ENCODE measurements at regions not wholly inside any gene's neighbourhood (a gene's known extent, or its start where the extent isn't known, plus 50 kb on each side); places are given as distances from the start of the nearest gene placed in this dataset.
"Not testable (repeated sequence)": the region's sequence is repeated elsewhere in the genome, so short reads cannot be mapped to it uniquely, and the experiment has no call there.

GRCh38 chr13:48583859-48584311 is 51.0 kb upstream of the RCBTB2 start:
- no peak for DNase-seq (ENCODE audit: extremely low read depth in 1 of 11, low read depth in 9 of 11, low spot score in 4 of 11)

GRCh38 chr13:48585456-48585840 is 52.6 kb upstream of the RCBTB2 start:
- DNase-seq (ENCODE audit: extremely low read depth in 1 of 11, low read depth in 9 of 11, low spot score in 4 of 11) = peak in 1 of 11 donors; percentile 43

GRCh38 chr13:48586591-48587103 is 53.8 kb upstream of the RCBTB2 start:
- no peak for DNase-seq (ENCODE audit: extremely low read depth in 1 of 11, low read depth in 9 of 11, low spot score in 4 of 11)

DNA sequence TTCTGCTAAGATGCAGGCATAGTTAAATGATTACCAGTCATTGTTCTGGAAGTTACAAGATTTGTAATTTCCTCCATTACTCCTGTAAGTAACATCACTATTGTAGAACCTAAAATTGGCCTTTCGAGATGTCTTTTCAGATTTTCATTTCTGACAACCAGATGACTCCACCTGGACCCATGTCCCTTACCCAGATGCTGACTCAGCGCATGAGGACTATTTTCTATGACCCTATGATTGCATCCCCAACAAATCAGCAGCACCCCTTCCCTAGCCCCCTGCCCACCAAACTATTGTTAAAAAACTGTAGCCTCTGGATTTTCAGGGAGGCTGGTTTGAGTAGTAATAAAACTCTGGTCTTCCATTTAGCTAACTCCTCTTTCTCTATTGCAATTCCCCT is 55.2 kb upstream of the RCBTB2 start:
- DNase-seq (ENCODE audit: extremely low read depth in 1 of 11, low read depth in 9 of 11, low spot score in 4 of 11) = no peak

GRCh38 chr13:48590141-48590901 is 57.4 kb upstream of the RCBTB2 start:
- no peak for DNase-seq (ENCODE audit: extremely low read depth in 1 of 11, low read depth in 9 of 11, low spot score in 4 of 11)

GRCh38 chr13:48591124-48591872 is 58.4 kb upstream of the RCBTB2 start:
- not testable (repeated sequence) for DNase-seq (ENCODE audit: extremely low read depth in 1 of 11, low read depth in 9 of 11, low spot score in 4 of 11)

GRCh38 chr13:48591889-48592687 is 59.2 kb upstream of the RCBTB2 start:
- no peak for DNase-seq (ENCODE audit: extremely low read depth in 1 of 11, low read depth in 9 of 11, low spot score in 4 of 11)

DNA sequence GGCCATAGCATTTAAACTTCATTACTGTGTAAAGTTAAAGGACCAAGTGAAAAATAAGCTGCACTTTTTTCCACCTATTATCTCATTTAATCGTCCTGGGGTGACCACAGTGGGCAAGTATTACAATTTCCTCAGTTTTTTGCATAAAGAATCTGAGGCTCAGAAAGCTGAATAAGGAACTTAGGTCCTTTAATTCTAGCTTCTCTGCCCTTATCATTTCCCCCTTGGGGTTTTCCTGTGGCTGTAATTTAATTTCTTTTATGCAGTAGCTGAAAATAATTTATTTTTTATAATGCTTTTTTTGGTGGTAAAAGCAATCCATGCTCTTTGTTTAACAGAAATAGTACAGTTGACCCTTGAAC is 59.8 kb upstream of the RCBTB2 start:
- no peak for DNase-seq (ENCODE audit: extremely low read depth in 1 of 11, low read depth in 9 of 11, low spot score in 4 of 11)

- DNase-seq (ENCODE audit: extremely low read depth in 1 of 11, low read depth in 9 of 11, low spot score in 4 of 11) = no peak
These were observed 60.2 kb upstream of the CYSLTR2 start for GRCh38 chr13:48593536-48593935.

DNA sequence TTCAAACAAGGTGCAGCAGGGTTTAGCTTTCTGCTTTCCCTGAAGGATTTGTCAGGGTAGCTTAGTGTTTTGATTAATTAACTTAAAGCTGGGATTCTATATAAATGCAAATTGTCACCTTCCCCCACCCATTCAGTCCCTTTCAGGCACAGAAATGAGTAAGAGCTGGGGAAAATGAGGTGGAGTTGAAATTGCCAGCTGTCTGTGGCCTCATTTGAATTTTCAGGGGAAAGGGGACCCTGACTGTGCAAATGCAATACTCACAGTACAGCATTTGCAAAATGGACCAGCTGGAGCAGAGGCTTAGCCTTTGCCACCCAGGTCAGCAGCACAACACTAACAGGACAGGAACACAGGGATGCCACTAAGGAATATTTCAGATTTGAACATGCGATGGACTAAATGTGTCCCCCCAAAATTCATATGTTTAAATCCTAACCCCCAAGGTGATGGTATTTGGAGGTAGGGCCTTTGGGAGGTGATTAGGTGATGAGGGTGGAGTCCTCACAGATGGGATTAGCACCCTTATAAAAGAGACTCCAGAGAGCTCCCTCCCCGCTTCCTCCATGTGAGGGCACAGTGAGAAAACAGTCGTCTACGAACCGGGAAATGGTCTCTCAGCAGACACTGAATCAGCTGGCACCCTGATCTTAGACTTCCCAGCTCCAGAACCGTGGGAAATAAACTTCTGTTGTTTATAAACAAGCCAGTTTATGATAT is 59.5 kb upstream of the CYSLTR2 start:
- DNase-seq (ENCODE audit: extremely low read depth in 1 of 11, low read depth in 9 of 11, low spot score in 4 of 11) = no peak

DNA sequence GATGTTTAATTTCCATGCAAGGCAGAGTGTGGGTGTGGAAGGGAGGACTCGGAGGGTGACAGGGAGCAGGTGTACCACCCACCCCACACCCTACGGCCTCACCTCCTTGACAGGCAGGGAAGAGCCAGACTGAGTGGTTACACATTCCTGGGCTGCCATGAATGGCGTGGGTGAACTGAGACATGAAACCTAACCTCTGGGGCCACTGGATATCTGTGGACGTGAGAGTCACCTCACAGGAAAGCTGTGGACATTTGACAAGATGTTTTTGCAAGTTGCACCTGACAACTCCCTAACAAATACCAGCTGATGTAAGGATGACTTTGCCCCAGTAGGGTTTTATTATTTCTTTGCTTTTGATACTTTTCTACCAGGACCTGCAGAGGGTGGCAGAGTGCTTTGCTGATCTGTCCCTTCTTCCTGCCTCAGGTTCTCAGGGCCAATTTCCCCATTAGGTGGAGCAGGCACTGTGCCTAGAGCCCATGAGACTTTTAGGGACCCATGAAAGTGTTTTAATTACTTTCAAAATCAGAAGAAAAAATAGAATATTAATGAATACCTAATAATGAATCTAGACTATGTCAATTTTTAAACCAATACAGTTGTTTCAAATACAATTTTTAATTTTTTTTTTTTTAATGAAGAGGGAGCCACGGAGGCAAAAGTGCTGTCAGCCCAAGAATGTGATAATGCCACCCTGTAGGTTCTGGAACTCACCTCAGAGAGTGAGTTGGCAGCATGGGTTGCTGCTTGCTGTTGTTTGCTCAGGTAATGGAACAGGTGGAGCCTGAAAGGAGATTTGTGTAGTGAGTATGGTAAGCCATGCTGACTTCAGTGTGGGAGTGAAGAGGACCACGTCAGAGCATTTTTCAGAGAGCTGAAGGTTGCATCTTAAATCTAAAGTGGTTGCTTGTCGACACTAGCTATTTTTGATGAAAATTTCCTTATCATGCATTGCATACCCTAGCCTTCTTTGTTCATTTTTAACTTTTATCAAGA is 58.0 kb upstream of the CYSLTR2 start:
- DNase-seq (ENCODE audit: extremely low read depth in 1 of 11, low read depth in 9 of 11, low spot score in 4 of 11) = peak in 3 of 11 donors; percentile 57 to 67 (median 67)

DNA sequence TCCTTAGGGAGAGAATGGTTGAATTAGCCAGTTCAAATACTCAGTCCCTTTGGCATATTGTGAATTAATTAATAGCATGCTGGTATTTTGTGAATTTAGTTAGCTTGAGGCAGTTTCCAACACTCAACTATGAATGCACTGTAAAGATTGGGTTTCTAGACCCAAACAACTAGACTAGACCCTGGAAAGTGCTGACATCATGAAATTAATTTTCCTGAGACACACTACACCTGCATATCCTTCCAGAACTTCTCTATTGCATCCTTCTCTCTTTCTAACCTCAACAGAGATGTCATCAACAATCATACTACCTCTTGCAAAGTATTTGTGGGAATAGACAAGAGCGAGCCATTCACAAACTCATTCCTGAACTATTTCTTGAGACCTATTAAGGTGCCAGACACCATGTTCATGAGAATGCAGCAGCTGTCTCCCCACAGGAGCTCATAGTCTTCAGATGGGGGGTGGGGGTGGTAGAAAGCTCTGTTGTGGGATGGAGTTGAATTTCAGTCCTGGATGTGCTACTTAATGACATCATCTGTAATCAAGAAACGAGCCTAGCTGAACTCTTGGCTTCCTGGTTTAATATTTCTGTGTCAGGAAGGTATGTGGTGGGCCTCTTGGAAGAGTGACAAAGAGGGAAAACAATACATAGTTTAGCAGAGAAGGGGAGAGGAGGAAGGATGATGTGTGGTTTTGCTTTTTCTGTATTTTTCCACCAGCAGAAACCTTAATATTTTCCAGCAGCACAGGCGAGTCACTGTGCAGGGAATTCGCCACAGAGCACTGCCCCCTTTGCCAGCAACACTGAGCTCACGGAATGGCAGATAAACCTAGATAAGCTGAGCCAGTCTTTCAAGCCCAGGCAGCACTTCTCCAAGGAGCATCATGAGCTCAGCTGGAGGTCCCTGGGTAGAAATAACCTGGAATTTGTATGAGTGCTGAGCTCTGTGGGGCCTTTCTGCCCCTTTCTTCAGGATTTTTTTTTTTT is 53.1 kb upstream of the CYSLTR2 start:
- DNase-seq (ENCODE audit: extremely low read depth in 1 of 11, low read depth in 9 of 11, low spot score in 4 of 11) = peak in 7 of 11 donors; percentile 42 to 74 (median 55)

DNA sequence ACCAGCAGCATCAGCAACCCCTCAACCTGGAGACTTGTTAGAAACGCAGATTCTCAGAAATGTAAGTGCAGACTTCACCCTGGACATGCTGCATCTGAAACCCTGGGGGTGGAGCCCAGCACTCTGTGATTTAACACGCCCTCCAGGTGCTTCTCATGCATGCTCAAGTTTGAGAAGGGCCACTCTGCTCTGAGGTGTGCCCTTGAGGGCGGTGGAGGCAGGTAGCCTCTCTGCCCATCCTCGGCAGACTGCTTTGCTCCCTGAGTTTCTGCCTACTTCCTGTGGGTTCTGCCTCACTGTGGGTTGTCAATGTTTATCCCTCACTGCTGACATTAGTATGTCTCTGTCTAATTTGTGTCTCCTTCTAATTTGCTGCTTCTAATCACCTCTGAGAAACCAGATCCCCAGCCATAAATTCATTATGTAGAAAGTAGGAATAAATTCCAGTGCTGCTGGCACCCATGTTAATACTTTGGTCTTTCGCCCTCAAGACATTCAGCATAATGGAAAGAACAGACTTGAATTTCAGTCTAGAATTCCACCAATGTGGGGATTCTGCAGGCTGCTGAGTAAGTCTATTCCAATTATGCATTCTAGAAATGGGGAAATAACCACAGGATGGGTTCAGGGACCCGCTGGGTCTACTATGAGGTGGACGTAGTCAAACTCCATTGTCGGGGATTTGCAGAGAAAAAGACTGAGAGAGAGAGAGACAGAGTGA is 51.3 kb upstream of the CYSLTR2 start:
- DNase-seq (ENCODE audit: extremely low read depth in 1 of 11, low read depth in 9 of 11, low spot score in 4 of 11) = no peak

GRCh38 chr13:48603375-48603774 is 50.4 kb upstream of the CYSLTR2 start:
- DNase-seq (ENCODE audit: extremely low read depth in 1 of 11, low read depth in 9 of 11, low spot score in 4 of 11) = no peak

Data from renal cortex interstitium (tissue), 11 donors.